ENCODE measurements at regions not wholly inside any gene's neighbourhood (a gene's known extent, or its start where the extent isn't known, plus 50 kb on each side); places are given as distances from the start of the nearest gene placed in this dataset.

DNA sequence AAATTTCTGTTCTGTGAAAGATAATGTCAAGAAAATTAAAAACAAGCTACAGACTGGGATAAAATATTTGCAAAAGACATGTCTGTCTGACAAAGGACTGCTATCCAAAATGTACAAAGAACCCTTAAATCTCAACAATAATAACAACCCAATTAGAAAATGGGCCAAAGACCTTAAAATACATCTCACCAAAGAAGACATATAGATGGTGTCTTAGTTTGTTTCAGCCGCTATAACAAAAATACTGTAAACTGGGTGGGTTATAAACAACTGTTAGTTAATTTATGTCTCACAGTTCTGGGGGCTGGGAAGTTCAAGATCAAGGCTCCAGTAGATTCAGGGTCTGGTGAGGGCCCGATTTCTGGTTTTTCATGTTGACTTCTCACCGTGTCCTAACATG is 106.2 kb upstream of the AGTR1 start:
- TF ChIP-seq CTCF (optimal IDR thresholded peaks at IDR 0.05 in 1 of 3, IDR thresholded peaks at IDR 0.05 in 1 of 3, conservative IDR thresholded peaks at IDR 0.05 in 1 of 3; ENCODE audit: extremely low read depth in 1 of 3, insufficient read depth in 2 of 3, low read length in 3 of 3) (no peak), EZH2 (IDR thresholded peaks at IDR 0.05; ENCODE audit: low read length) (no peak)

Data from keratinocyte (primary cell).